ENCODE measurements at regions not wholly inside any gene's neighbourhood (a gene's known extent, or its start where the extent isn't known, plus 50 kb on each side); places are given as distances from the start of the nearest gene placed in this dataset.

GRCh38 chrX:77342004-77342403, 105.2 kb upstream of the FGF16 start:
- no peak overlapping the region for H3K4me3 ChIP-seq (ENCODE audit: low read depth, low read length, poor library complexity, severe bottlenecking)
- no peaks in the 10 kb centered on the region for H3K9me3 ChIP-seq (ENCODE audit: low read length)
- no peaks in the 10 kb centered on the region for H3K79me2 ChIP-seq (ENCODE audit: insufficient read depth, low read length)
- no peaks in the 10 kb centered on the region for H3F3A ChIP-seq (ENCODE audit: insufficient read depth, low read length)
- no peaks in the 10 kb centered on the region for H3K27me3 ChIP-seq (ENCODE audit: insufficient read depth, low read length)
- H3K4me2 ChIP-seq (ENCODE audit: low read length) = no peak overlapping the region
- H2AFZ ChIP-seq (ENCODE audit: low read length) = no peak overlapping the region
- H3K4me1 ChIP-seq (ENCODE audit: insufficient read depth, low read length, severe bottlenecking) = no peaks in the 10 kb centered on the region
- TF ChIP-seq EZH2 (IDR thresholded peaks at IDR 0.05; ENCODE audit: borderline replicate concordance, low read length) = no peak
- TF ChIP-seq CTCF (IDR thresholded peaks at IDR 0.05; ENCODE audit: low read length) = no peak
- no peak overlapping the region for H3K27ac ChIP-seq (ENCODE audit: low read depth, low read length, poor library complexity, severe bottlenecking)
- H3K36me3 ChIP-seq (ENCODE audit: insufficient read depth, low read length) = no peaks in the 10 kb centered on the region
- H3K9ac ChIP-seq (ENCODE audit: low read length) = no peak overlapping the region
- H3K9me2 ChIP-seq (ENCODE audit: low read depth, low read length) = no peaks in the 10 kb centered on the region
- H4K20me1 ChIP-seq (ENCODE audit: insufficient read depth, low read length) = no peaks in the 10 kb centered on the region

- Histone ChIP-seq H3F3A (ENCODE audit: insufficient read depth, low read length) (no peaks in the 10 kb centered on the region), H3K9me2 (ENCODE audit: low read depth, low read length) (no peaks in the 10 kb centered on the region), H3K79me2 (ENCODE audit: insufficient read depth, low read length) (no peaks in the 10 kb centered on the region), H3K36me3 (ENCODE audit: insufficient read depth, low read length) (no peaks in the 10 kb centered on the region), H3K4me1 (ENCODE audit: insufficient read depth, low read length, severe bottlenecking) (no peaks in the 10 kb centered on the region), H3K27me3 (ENCODE audit: insufficient read depth, low read length) (no peaks in the 10 kb centered on the region), H4K20me1 (ENCODE audit: insufficient read depth, low read length) (no peaks in the 10 kb centered on the region), H3K4me2 (ENCODE audit: low read length) (no peak overlapping the region), H2AFZ (ENCODE audit: low read length) (no peak overlapping the region), H3K9me3 (ENCODE audit: low read length) (no peaks in the 10 kb centered on the region), H3K4me3 (ENCODE audit: low read depth, low read length, poor library complexity, severe bottlenecking) (no peak overlapping the region), H3K9ac (ENCODE audit: low read length) (no peak overlapping the region), H3K27ac (ENCODE audit: low read depth, low read length, poor library complexity, severe bottlenecking) (no peak overlapping the region)
- TF ChIP-seq CTCF (IDR thresholded peaks at IDR 0.05; ENCODE audit: low read length) (no peak), EZH2 (IDR thresholded peaks at IDR 0.05; ENCODE audit: borderline replicate concordance, low read length) (no peak)
These were observed 100.3 kb upstream of the FGF16 start for GRCh38 chrX:77346859-77347258.

- Histone ChIP-seq H3K4me2 (ENCODE audit: low read length) (no peak overlapping the region), H3K9ac (ENCODE audit: low read length) (no peak overlapping the region), H3K27ac (ENCODE audit: low read depth, low read length, poor library complexity, severe bottlenecking) (no peak overlapping the region), H3K79me2 (ENCODE audit: insufficient read depth, low read length) (no peaks in the 10 kb centered on the region), H3K27me3 (ENCODE audit: insufficient read depth, low read length) (no peaks in the 10 kb centered on the region), H3K9me2 (ENCODE audit: low read depth, low read length) (no peaks in the 10 kb centered on the region), H3K9me3 (ENCODE audit: low read length) (no peaks in the 10 kb centered on the region), H4K20me1 (ENCODE audit: insufficient read depth, low read length) (no peaks in the 10 kb centered on the region), H3F3A (ENCODE audit: insufficient read depth, low read length) (no peaks in the 10 kb centered on the region), H2AFZ (ENCODE audit: low read length) (no peak overlapping the region), H3K4me3 (ENCODE audit: low read depth, low read length, poor library complexity, severe bottlenecking) (no peak overlapping the region), H3K4me1 (ENCODE audit: insufficient read depth, low read length, severe bottlenecking) (no peaks in the 10 kb centered on the region), H3K36me3 (ENCODE audit: insufficient read depth, low read length) (no peaks in the 10 kb centered on the region)
- no peak for TF ChIP-seq EZH2 (IDR thresholded peaks at IDR 0.05; ENCODE audit: borderline replicate concordance, low read length)
- no peak for TF ChIP-seq CTCF (IDR thresholded peaks at IDR 0.05; ENCODE audit: low read length)
These were observed 99.6 kb upstream of the FGF16 start for GRCh38 chrX:77347572-77347971.

Measured in OCI-LY1 (cell line).